ENCODE measurements at regions not wholly inside any gene's neighbourhood (a gene's known extent, or its start where the extent isn't known, plus 50 kb on each side); places are given as distances from the start of the nearest gene placed in this dataset.
"Not testable (repeated sequence)": the region's sequence is repeated elsewhere in the genome, so short reads cannot be mapped to it uniquely, and the experiment has no call there.

- Histone ChIP-seq H3K79me2 (ENCODE audit: insufficient read depth, low read length) (no peaks in the 10 kb centered on the region), H3K9me2 (replicated peaks; ENCODE audit: low read depth, low read length) (no peaks in the 10 kb centered on the region), H3K4me3 (ENCODE audit: low read length, poor library complexity, severe bottlenecking) (no peak overlapping the region), H3F3A (ENCODE audit: low read depth) (no peaks in the 10 kb centered on the region), H3K27me3 (ENCODE audit: insufficient read depth, low read length, poor library complexity, severe bottlenecking) (no peaks in the 10 kb centered on the region), H3K4me2 (ENCODE audit: low read depth, low read length, poor library complexity, severe bottlenecking) (no peak overlapping the region), H3K4me1 (ENCODE audit: insufficient read depth, low read length, poor library complexity, severe bottlenecking) (no peaks in the 10 kb centered on the region), H3K9me3 (ENCODE audit: insufficient read depth, low read depth, low read length) (no peaks in the 10 kb centered on the region), H3K9ac (ENCODE audit: low read depth, low read length, poor library complexity, severe bottlenecking) (no peak overlapping the region), H2AFZ (ENCODE audit: low read length) (no peak overlapping the region), H4K20me1 (ENCODE audit: insufficient read depth, low read length, poor library complexity, severe bottlenecking) (no peaks in the 10 kb centered on the region), H3K36me3 (ENCODE audit: insufficient read depth, low read length) (no peaks in the 10 kb centered on the region)
- no peak for TF ChIP-seq EZH2phosphoT487 (IDR thresholded peaks at IDR 0.05; ENCODE audit: borderline replicate concordance)
- no peak for TF ChIP-seq CTCF (conservative IDR thresholded peaks at IDR 0.05; ENCODE audit: low read length)
These were observed 422.8 kb downstream of the SH2D1A start for GRCh38 chrX:124769166-124769565.

- H3K9me3 ChIP-seq (ENCODE audit: insufficient read depth, low read depth, low read length), result no peaks in the 10 kb centered on the region
- H4K20me1 ChIP-seq (ENCODE audit: insufficient read depth, low read length, poor library complexity, severe bottlenecking), result no peaks in the 10 kb centered on the region
- H3K4me1 ChIP-seq (ENCODE audit: insufficient read depth, low read length, poor library complexity, severe bottlenecking), result no peaks in the 10 kb centered on the region
- TF ChIP-seq EZH2phosphoT487 (IDR thresholded peaks at IDR 0.05; ENCODE audit: borderline replicate concordance), result no peak
- no peak for TF ChIP-seq CTCF (conservative IDR thresholded peaks at IDR 0.05; ENCODE audit: low read length)
- no peaks in the 10 kb centered on the region for H3K79me2 ChIP-seq (ENCODE audit: insufficient read depth, low read length)
- no peak overlapping the region for H3K4me2 ChIP-seq (ENCODE audit: low read depth, low read length, poor library complexity, severe bottlenecking)
- H3K27me3 ChIP-seq (ENCODE audit: insufficient read depth, low read length, poor library complexity, severe bottlenecking), result no peaks in the 10 kb centered on the region
- H2AFZ ChIP-seq (ENCODE audit: low read length), result no peak overlapping the region
- H3K36me3 ChIP-seq (ENCODE audit: insufficient read depth, low read length), result no peaks in the 10 kb centered on the region
- no peak overlapping the region for H3K9ac ChIP-seq (ENCODE audit: low read depth, low read length, poor library complexity, severe bottlenecking)
- no peaks in the 10 kb centered on the region for H3K9me2 ChIP-seq (replicated peaks; ENCODE audit: low read depth, low read length)
- H3K4me3 ChIP-seq (ENCODE audit: low read length, poor library complexity, severe bottlenecking), result no peak overlapping the region
- no peaks in the 10 kb centered on the region for H3F3A ChIP-seq (ENCODE audit: low read depth)
These were observed 424.9 kb downstream of the SH2D1A start for GRCh38 chrX:124771292-124771691.

- H3K79me2 ChIP-seq (ENCODE audit: insufficient read depth, low read length); H3K36me3 ChIP-seq (ENCODE audit: insufficient read depth, low read length): not testable (repeated sequence)
These were observed 441.9 kb downstream of the SH2D1A start for GRCh38 chrX:124788253-124788652.

GRCh38 chrX:124789874-124790273, 443.5 kb downstream of the SH2D1A start:
- H3K9me2 ChIP-seq (replicated peaks; ENCODE audit: low read depth, low read length); H3K4me3 ChIP-seq (ENCODE audit: low read length, poor library complexity, severe bottlenecking); H3K9ac ChIP-seq (ENCODE audit: low read depth, low read length, poor library complexity, severe bottlenecking); H3K4me2 ChIP-seq (ENCODE audit: low read depth, low read length, poor library complexity, severe bottlenecking); H3K27me3 ChIP-seq (ENCODE audit: insufficient read depth, low read length, poor library complexity, severe bottlenecking); H4K20me1 ChIP-seq (ENCODE audit: insufficient read depth, low read length, poor library complexity, severe bottlenecking); H3K79me2 ChIP-seq (ENCODE audit: insufficient read depth, low read length); H2AFZ ChIP-seq (ENCODE audit: low read length); H3K36me3 ChIP-seq (ENCODE audit: insufficient read depth, low read length); H3K9me3 ChIP-seq (ENCODE audit: insufficient read depth, low read depth, low read length); H3F3A ChIP-seq (ENCODE audit: low read depth); H3K4me1 ChIP-seq (ENCODE audit: insufficient read depth, low read length, poor library complexity, severe bottlenecking): not testable (repeated sequence)

More at GRCh38 chrX:124788253-124788652, 441.9 kb downstream of the SH2D1A start:
- H3F3A ChIP-seq (ENCODE audit: low read depth); H3K4me3 ChIP-seq (ENCODE audit: low read length, poor library complexity, severe bottlenecking); H3K4me1 ChIP-seq (ENCODE audit: insufficient read depth, low read length, poor library complexity, severe bottlenecking); H2AFZ ChIP-seq (ENCODE audit: low read length); H3K27me3 ChIP-seq (ENCODE audit: insufficient read depth, low read length, poor library complexity, severe bottlenecking); H3K9me2 ChIP-seq (replicated peaks; ENCODE audit: low read depth, low read length); H4K20me1 ChIP-seq (ENCODE audit: insufficient read depth, low read length, poor library complexity, severe bottlenecking); H3K4me2 ChIP-seq (ENCODE audit: low read depth, low read length, poor library complexity, severe bottlenecking); H3K9ac ChIP-seq (ENCODE audit: low read depth, low read length, poor library complexity, severe bottlenecking); H3K9me3 ChIP-seq (ENCODE audit: insufficient read depth, low read depth, low read length): not testable (repeated sequence)
